HG03135 (cell line): ENCODE measurements at regions not wholly inside any gene's neighbourhood (a gene's known extent, or its start where the extent isn't known, plus 50 kb on each side); places are given as distances from the start of the nearest gene placed in this dataset.
"Not testable (repeated sequence)": the region's sequence is repeated elsewhere in the genome, so short reads cannot be mapped to it uniquely, and the experiment has no call there.

Experiments
- ATAC-seq: cut with Tn5 transposase; IDR thresholded peaks from one replicate; pipeline ENCODE4 v1.9.1; 2021; ENCODE audit warnings: mild to moderate bottlenecking, moderate library complexity; ENCODE audit not compliant: unreplicated experiment

- ATAC-seq: no peak
Measured at GRCh38 chr12:59059088-59059935, 139.0 kb upstream of the LRIG3 start.

GRCh38 chr12:59056966-59057365 is 136.7 kb upstream of the LRIG3 start:
- no peak for ATAC-seq

- ATAC-seq: peak; percentile 77
Measured at GRCh38 chr12:59055204-59055860, 135.0 kb upstream of the LRIG3 start.

- ATAC-seq: not testable (repeated sequence)
Measured at GRCh38 chr12:59053266-59053899, 133.1 kb upstream of the LRIG3 start.

- no peak for ATAC-seq
Measured at GRCh38 chr12:59046763-59047534, 126.6 kb upstream of the LRIG3 start.

DNA sequence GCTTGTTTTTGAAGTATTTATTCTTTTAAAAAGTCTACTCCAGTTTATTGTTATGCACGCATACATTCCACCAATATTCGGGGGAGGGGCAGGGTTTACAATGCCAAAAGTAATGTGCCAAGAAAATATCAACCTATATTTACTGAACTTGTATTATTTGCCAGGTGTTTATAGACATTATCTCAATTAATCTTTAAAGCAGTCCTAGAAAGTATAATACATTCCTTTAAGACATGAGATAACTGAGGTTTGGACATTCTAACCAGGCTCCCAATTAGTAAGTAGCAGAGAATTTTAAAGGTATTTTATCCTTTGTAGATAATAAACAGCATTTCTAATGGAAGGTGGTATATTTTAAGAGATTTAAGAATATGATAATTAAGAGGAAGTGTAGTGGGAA is 124.5 kb upstream of the LRIG3 start:
- ATAC-seq: no peak

- ATAC-seq: no peak
Measured at GRCh38 chr12:59041241-59042121, 121.2 kb upstream of the LRIG3 start.

GRCh38 chr12:59040656-59041055 is 120.4 kb upstream of the LRIG3 start:
- no peak for ATAC-seq

DNA sequence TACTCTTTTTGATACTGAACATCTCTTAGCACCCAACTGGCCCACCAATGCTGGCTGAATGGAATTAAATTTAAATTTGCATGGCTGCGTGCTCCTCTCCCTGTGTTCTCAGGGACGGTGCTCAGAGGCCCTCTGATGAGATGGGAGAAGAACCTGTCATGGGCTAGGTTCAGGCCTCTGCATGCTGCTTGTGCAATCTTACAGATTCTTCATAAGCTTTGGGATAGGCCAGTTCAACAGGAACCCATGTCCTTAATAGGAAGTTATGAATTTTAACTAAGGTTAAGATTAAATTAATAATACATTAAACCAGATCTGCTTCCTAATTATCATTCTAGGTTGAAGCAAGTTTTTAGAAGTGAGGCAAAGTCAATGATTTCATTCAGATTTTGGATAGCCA is 119.7 kb upstream of the LRIG3 start:
- ATAC-seq: no peak

DNA sequence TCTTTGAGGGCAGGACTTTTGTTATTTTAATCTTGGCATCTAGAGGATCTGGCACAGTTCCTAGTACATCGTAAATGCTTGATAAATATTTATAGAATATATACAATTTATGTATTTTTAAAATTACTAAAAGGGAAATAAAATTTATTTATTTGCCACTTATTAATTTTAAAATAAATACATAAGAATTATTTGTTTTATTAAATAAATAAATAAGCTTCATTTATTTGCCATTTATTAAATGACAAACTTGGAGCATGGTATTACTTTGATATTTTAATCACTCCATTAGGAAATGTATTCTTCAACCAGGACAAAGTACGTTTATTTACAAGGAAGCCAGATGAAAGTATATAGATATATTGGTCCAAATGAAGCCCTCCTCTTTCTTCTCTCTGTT is 118.7 kb upstream of the LRIG3 start:
- ATAC-seq: no peak

DNA sequence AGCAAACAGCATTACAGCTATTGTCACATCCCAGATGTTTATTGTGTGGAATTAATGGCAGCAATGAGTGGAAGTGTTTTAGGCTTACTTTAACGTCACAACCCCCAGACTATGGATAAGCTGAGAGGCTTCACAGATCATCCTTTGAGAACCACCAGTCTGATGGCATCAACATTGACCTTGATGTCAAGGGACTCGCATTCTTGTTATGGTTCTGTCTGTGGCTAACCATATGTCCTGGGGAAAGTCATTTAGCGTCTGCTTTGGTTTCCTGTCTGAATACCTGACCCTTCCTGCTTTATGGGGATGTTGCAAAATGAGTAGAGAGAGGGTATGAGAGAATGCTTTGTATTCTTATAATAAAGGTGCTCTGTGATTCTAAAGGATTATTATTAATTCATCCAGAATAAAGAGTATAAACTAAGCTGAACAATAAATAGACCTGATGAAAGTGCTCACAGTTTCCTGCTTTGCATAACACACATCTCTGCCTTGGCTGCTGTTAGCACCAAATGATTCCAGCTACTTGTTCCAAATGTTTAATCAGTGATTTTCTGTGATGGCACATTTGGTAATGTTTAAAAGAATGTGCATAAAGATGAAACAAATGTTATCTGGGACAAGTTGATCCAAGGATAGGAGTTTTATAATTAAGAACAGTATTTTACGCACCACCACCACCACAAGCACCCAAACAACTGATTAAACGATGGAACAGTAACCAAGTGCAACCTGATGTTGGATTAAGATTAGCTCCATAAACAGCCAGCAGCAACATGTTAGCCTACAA is 116.9 kb upstream of the LRIG3 start:
- ATAC-seq: no peak

DNA sequence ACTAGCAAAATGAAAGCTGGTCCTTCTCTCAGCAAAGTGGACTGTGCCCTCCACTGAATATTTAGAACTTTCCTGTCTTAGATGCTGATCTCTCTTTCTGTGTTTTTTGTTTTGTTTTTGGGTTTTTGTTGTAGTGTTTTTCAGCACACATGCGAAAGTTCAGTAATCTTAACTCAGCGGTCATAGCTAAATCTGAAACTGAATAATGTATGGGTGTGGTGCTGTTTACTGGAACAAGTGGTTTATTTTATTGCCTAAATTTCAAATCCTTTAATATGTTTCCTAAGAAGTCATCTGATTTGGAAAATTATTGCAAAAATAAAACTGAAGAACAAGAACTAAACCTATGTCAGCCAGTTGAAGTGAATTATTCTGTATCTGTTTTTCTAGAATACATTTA is 116.0 kb upstream of the LRIG3 start:
- ATAC-seq: no peak

GRCh38 chr12:59031313-59031712 is 111.0 kb upstream of the LRIG3 start:
- no peak for ATAC-seq

DNA sequence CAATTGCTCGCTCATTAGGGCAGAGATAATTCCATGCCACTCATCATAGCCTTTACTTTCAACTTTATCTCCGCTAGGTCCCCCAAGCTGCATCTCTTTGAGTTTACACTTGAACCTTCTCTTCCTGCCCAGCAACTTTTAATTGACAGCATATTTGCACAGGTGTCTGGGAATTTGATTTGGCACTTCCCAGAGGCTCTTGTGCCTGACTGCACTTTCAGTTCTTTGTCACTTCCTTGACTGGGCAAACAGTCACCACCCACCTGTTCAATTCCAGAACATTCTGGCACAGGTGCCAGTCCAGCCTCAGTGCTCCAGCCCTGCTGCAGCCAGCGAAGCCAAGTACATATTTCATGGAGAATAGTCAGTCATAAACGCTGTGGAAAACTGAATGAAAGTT is 110.1 kb upstream of the LRIG3 start:
- no peak for ATAC-seq

- ATAC-seq: no peak
Measured at GRCh38 chr12:59027199-59027598, 106.9 kb upstream of the LRIG3 start.

GRCh38 chr12:59023861-59024424 is 103.6 kb upstream of the LRIG3 start:
- no peak for ATAC-seq

DNA sequence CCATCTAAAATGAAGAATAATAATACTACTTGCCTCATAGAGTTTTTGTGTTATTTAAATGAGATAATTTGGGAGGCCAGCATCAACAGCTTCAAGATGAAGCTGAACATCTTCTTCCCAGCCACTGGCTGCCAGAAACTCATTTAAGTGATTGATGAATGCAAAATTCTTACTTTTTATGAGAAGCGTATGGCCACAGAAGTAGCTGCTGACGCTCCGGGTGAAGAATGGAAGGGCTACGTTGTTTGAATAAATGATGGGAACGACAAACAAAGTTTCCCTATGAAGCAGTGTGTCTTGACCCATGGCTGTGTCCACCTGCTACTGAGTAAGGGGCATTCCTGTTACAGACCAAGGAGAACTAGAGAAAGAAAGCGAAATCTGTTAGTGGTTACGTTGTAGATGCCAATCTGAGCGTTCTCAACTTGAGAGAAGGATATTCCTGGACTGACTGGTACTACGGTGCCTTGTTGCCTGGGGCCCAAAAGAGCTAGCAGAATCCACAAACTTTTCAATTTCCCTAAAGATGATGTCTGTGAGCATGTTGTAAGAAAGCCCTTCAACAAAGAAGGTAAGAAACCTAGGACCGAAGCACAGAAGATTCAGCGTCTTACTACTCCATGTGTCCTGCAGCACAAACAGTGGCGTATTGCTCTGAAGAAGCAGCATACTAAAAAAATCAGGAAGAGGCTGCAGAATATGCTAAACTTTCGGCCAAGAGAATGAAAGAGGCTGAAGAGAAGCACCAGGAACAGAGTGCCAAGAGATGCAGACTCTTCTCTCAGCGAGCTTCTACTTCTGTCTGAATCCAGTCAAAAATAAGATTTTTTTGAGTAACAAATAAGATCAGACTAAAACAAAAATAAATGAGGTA is 100.0 kb upstream of the LRIG3 start:
- no peak for ATAC-seq

- ATAC-seq: no peak
Measured at GRCh38 chr12:59014885-59015284, 94.6 kb upstream of the LRIG3 start.
